Stimulated activated CD4-positive, alpha-beta T cell treated with anti-CD3 and anti-CD28 coated beads, Interleukin-15, amount 100 ng/mL, for 24 hours (primary cell): ENCODE measurements at regions not wholly inside any gene's neighbourhood (a gene's known extent, or its start where the extent isn't known, plus 50 kb on each side); places are given as distances from the start of the nearest gene placed in this dataset.
"Not testable (repeated sequence)": the region's sequence is repeated elsewhere in the genome, so short reads cannot be mapped to it uniquely, and the experiment has no call there.

Experiments used
- DNase-seq: peaks from one replicate; pipeline ENCODE4 v3.0.0-alpha.2; 2020

- DNase-seq: no peak
Measured at GRCh38 chr13:90222758-90223157, 1124.7 kb upstream of the MIR17HG start.

- no peak for DNase-seq
Measured at GRCh38 chr13:90230311-90230710, 1117.2 kb upstream of the MIR17HG start.

GRCh38 chr13:90232291-90232690 lies 1115.2 kb upstream of the MIR17HG start:
- DNase-seq: no peak

- no peak for DNase-seq
Measured at GRCh38 chr13:90233933-90234672, 1113.4 kb upstream of the MIR17HG start.

- no peak for DNase-seq
Measured at GRCh38 chr13:90237852-90238251, 1109.6 kb upstream of the MIR17HG start.

GRCh38 chr13:90238413-90238812 lies 1109.1 kb upstream of the MIR17HG start:
- no peak for DNase-seq

- no peak for DNase-seq
Measured at GRCh38 chr13:90239130-90239529, 1108.4 kb upstream of the MIR17HG start.

- DNase-seq: no peak
Measured at GRCh38 chr13:90246005-90246404, 1101.5 kb upstream of the MIR17HG start.

- DNase-seq: no peak
Measured at GRCh38 chr13:90246687-90247345, 1100.7 kb upstream of the MIR17HG start.

- DNase-seq: no peak
Measured at GRCh38 chr13:90253806-90254205, 1093.7 kb upstream of the MIR17HG start.

- no peak for DNase-seq
Measured at GRCh38 chr13:90254437-90254836, 1093.0 kb upstream of the MIR17HG start.

- no peak for DNase-seq
Measured at GRCh38 chr13:90256746-90257145, 1090.7 kb upstream of the MIR17HG start.

GRCh38 chr13:90258129-90258528 lies 1089.4 kb upstream of the MIR17HG start:
- no peak for DNase-seq

- DNase-seq: no peak
Measured at GRCh38 chr13:90261343-90261742, 1086.1 kb upstream of the MIR17HG start.

GRCh38 chr13:90270226-90270625 lies 1077.3 kb upstream of the MIR17HG start:
- no peak for DNase-seq

- DNase-seq: no peak
Measured at GRCh38 chr13:90272356-90272755, 1075.1 kb upstream of the MIR17HG start.

- DNase-seq: no peak
Measured at GRCh38 chr13:90276216-90276615, 1071.3 kb upstream of the MIR17HG start.

GRCh38 chr13:90278231-90278630 lies 1069.3 kb upstream of the MIR17HG start:
- not testable (repeated sequence) for DNase-seq

GRCh38 chr13:90281709-90282108 lies 1065.8 kb upstream of the MIR17HG start:
- no peak for DNase-seq

- DNase-seq: no peak
Measured at GRCh38 chr13:90287521-90287920, 1060.0 kb upstream of the MIR17HG start.

GRCh38 chr13:90293793-90294361 lies 1053.6 kb upstream of the MIR17HG start:
- DNase-seq: no peak

GRCh38 chr13:90299238-90299637 lies 1048.2 kb upstream of the MIR17HG start:
- DNase-seq: no peak

GRCh38 chr13:90300015-90300414 lies 1047.5 kb upstream of the MIR17HG start:
- DNase-seq: no peak

- no peak for DNase-seq
Measured at GRCh38 chr13:90302107-90302506, 1045.4 kb upstream of the MIR17HG start.
